Progenitor cell of endocrine pancreas (in vitro differentiated cells): ENCODE measurements at regions not wholly inside any gene's neighbourhood (a gene's known extent, or its start where the extent isn't known, plus 50 kb on each side); places are given as distances from the start of the nearest gene placed in this dataset.

Experiments used
- DNase-seq: peaks from one replicate; pipeline ENCODE4 v3.0.0; 2021; ENCODE audit warnings: low spot score; ENCODE audit not compliant: unreplicated experiment
- H3K27ac Mint-ChIP-seq: 2 replicates; pipeline ENCODE4 v1.8.0; 2021; ENCODE audit warnings: mild to moderate bottlenecking, moderate library complexity, mixed read lengths
- H3K27me3 Mint-ChIP-seq: 2 replicates; pipeline ENCODE4 v1.8.0; 2021; ENCODE audit warnings: mixed read lengths
- H3K36me3 Mint-ChIP-seq: 2 replicates; pipeline ENCODE4 v1.8.0; 2022; ENCODE audit warnings: mixed read lengths; ENCODE audit not compliant: insufficient read depth
- H3K4me1 Mint-ChIP-seq: 2 replicates; pipeline ENCODE4 v1.8.0; 2021; ENCODE audit warnings: low read depth, mixed read lengths
- H3K4me3 Mint-ChIP-seq: 2 replicates; pipeline ENCODE4 v1.8.0; 2021; ENCODE audit warnings: low read depth, mild to moderate bottlenecking, moderate library complexity, mixed read lengths
- H3K9me3 Mint-ChIP-seq: 2 replicates; pipeline ENCODE4 v1.8.0; 2021; ENCODE audit warnings: low read depth, mixed read lengths
- TF ChIP-seq, protein P1 (sequence below): fragments of 200-600 bp; sonication (generic); IDR thresholded peaks from one replicate; pipeline ENCODE4 v1.5.0; 2021; ENCODE audit warnings: antibody characterized with exemption, mild to moderate bottlenecking; ENCODE audit not compliant: unreplicated experiment

DNA sequence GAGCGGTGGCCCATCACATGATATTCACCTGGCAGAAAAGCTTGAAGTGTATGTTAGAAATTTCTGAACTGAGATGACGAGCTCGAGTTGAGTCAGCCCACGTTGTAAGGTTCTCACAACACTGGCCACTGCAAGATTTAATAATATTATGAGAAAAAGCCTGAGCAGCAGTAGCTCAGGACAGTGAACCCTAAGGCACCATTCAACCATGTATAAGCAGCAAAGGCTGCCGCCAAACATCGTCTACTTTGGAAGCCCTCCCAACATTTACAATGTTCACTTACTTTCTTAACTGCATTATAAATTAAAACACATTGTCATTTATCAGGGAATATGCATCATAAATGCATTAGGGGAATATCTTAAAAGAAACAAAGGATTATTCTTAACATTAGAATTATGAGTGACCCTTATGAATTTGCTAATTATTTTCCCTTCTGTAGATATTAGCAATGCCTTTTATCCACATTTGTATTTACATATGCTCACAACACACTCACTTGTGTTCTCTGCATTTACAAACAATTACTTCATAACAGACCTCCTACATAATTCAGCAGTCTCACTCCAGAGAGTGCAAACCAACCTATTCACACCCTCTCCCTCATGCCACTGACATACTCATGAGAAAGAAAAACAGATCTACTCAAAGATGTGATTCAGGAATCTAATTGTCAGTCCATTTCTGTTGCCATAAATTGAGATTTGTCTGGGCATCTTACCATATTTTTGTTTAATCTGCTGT lies 57.7 kb upstream of the CARD18 start:
- no peak for DNase-seq
- Mint-ChIP-seq H3K36me3 (no peaks in the 10 kb centered on the region), H3K4me3 (no peak overlapping the region), H3K9me3 (no peaks in the 10 kb centered on the region), H3K27ac (no peak overlapping the region), H3K27me3 (no peaks in the 10 kb centered on the region), H3K4me1 (peaks cover 4% of the 10 kb centered on the region)
- TF ChIP-seq, protein P1, sequence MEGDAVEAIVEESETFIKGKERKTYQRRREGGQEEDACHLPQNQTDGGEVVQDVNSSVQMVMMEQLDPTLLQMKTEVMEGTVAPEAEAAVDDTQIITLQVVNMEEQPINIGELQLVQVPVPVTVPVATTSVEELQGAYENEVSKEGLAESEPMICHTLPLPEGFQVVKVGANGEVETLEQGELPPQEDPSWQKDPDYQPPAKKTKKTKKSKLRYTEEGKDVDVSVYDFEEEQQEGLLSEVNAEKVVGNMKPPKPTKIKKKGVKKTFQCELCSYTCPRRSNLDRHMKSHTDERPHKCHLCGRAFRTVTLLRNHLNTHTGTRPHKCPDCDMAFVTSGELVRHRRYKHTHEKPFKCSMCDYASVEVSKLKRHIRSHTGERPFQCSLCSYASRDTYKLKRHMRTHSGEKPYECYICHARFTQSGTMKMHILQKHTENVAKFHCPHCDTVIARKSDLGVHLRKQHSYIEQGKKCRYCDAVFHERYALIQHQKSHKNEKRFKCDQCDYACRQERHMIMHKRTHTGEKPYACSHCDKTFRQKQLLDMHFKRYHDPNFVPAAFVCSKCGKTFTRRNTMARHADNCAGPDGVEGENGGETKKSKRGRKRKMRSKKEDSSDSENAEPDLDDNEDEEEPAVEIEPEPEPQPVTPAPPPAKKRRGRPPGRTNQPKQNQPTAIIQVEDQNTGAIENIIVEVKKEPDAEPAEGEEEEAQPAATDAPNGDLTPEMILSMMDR, result no peak

DNA sequence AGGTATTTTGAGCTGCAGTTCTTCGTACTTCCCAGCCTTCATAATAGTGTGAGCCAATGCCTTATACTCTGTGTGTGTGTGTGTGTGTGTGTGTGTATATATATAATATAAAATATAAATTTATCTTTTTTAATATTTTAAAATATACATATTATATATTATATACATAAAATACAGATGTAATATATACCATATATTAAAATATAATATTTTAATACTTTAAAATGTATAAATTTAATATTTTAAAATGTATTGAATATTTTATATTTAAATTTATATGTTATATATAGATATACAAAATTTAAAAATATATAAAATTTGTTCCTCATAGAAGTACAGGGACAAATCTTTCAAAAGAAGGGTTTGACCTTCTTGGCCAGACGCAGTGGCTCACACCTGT lies 53.7 kb upstream of the CARD18 start:
- DNase-seq, result no peak
- no peaks in the 10 kb centered on the region for H3K36me3 Mint-ChIP-seq
- no peak overlapping the region for H3K4me3 Mint-ChIP-seq
- no peaks in the 10 kb centered on the region for H3K9me3 Mint-ChIP-seq
- H3K4me1 Mint-ChIP-seq, result peaks cover 4% of the 10 kb centered on the region
- TF ChIP-seq, protein P1, result no peak
- no peaks in the 10 kb centered on the region for H3K27me3 Mint-ChIP-seq
- H3K27ac Mint-ChIP-seq, result no peak overlapping the region

DNA sequence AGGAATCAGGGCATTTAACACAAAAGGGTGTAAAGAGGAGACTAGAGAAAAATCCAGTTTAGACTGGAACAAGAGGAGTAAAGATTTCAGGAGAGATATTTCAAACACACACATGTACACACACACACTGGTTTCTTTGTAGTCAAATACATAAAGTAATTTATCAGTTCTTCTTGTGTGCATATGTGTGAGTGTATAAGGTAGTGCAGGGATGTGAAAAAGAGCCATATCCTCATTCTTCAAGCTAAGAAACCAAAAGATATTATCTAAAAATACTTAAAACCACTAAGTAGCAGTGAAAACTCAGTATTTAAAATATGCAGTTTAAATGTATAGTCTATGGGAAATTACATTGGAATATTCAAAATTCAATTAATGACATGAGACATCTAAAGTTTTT lies 52.5 kb upstream of the CARD18 start:
- Mint-ChIP-seq H3K4me3 (no peak overlapping the region), H3K27me3 (no peaks in the 10 kb centered on the region), H3K4me1 (peaks cover 11% of the 10 kb centered on the region), H3K9me3 (no peaks in the 10 kb centered on the region), H3K36me3 (no peaks in the 10 kb centered on the region), H3K27ac (no peak overlapping the region)
- TF ChIP-seq, protein P1, result no peak
- no peak for DNase-seq

DNA sequence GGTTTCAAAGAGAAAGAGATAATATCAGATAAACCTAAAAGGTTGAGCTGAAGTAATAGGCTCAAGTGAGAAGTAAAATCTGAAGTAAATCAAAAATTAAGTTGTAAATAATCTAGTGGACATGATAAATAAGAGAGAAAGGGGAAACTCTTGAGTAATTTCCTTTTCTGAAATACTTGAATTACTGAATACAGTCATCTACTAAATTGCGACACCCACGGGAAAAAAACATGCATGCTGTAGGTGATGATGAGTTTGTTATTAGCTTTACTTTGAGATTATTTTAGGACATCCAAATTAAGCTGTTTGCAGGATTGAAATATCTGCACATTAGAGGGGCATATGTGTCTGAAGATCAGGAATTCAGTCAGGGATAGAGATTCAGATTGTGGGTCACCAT lies 50.0 kb upstream of the CARD18 start:
- TF ChIP-seq, protein P1, result no peak
- Mint-ChIP-seq H3K27ac (no peak overlapping the region), H3K9me3 (no peaks in the 10 kb centered on the region), H3K4me1 (peaks cover 7% of the 10 kb centered on the region), H3K36me3 (no peaks in the 10 kb centered on the region), H3K4me3 (no peak overlapping the region), H3K27me3 (no peaks in the 10 kb centered on the region)
- DNase-seq, result no peak
